ENCODE measurements at regions not wholly inside any gene's neighbourhood (a gene's known extent, or its start where the extent isn't known, plus 50 kb on each side); places are given as distances from the start of the nearest gene placed in this dataset.

- DNase-seq, result no peak
These were observed 143.4 kb downstream of the WNT5A start for GRCh38 chr3:55343486-55344357.

DNA sequence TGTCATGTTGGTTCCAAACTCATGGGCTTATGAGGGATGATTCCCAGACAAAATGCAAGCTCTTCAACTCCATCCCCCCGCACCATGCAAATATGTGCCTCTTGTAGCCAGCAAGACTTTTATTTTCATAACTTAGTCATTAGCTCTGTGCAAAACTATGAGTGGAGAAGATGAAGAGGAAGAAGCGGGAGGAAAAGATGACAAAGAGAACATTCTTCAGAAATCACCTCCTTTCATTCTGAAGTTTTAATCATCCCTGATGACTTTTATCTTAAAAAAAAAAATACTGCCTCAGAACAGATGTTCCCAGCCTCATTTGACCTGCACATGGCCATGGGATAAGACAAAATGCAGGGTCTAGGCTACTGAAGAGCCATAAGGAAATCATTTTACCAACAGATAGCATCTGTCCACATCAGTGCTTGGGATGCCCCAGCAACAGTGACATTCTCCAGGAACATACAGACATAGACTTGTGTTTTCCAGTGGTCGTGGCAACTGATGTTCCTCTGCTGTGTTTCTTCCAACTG lies 145.5 kb downstream of the WNT5A start:
- TF ChIP-seq, protein P1, sequence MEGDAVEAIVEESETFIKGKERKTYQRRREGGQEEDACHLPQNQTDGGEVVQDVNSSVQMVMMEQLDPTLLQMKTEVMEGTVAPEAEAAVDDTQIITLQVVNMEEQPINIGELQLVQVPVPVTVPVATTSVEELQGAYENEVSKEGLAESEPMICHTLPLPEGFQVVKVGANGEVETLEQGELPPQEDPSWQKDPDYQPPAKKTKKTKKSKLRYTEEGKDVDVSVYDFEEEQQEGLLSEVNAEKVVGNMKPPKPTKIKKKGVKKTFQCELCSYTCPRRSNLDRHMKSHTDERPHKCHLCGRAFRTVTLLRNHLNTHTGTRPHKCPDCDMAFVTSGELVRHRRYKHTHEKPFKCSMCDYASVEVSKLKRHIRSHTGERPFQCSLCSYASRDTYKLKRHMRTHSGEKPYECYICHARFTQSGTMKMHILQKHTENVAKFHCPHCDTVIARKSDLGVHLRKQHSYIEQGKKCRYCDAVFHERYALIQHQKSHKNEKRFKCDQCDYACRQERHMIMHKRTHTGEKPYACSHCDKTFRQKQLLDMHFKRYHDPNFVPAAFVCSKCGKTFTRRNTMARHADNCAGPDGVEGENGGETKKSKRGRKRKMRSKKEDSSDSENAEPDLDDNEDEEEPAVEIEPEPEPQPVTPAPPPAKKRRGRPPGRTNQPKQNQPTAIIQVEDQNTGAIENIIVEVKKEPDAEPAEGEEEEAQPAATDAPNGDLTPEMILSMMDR (IDR thresholded peaks at IDR 0.05), result no peak
- intact Hi-C loops (cut with DNase I), result no loop called here
- H3K4me1 ChIP-seq, result no peaks in the 10 kb centered on the region

More at GRCh38 chr3:55343486-55344357, 143.4 kb downstream of the WNT5A start:
- H3K36me3 ChIP-seq, result no peaks in the 10 kb centered on the region
- H3K4me3 ChIP-seq, result no peak overlapping the region
- intact Hi-C loops (cut with DNase I), result no loop called here
- H3K9ac ChIP-seq (ENCODE audit: low read depth in 2 of 2, low read length in 2 of 2), result no peak overlapping the region
- no peaks in the 10 kb centered on the region for H3K9me3 ChIP-seq
- H3K27me3 ChIP-seq, result no peaks in the 10 kb centered on the region
- H3K4me1 ChIP-seq, result no peaks in the 10 kb centered on the region
- H3K27ac ChIP-seq, result no peak overlapping the region
- TF ChIP-seq, protein P1 (IDR thresholded peaks at IDR 0.05), result no peak

DNA sequence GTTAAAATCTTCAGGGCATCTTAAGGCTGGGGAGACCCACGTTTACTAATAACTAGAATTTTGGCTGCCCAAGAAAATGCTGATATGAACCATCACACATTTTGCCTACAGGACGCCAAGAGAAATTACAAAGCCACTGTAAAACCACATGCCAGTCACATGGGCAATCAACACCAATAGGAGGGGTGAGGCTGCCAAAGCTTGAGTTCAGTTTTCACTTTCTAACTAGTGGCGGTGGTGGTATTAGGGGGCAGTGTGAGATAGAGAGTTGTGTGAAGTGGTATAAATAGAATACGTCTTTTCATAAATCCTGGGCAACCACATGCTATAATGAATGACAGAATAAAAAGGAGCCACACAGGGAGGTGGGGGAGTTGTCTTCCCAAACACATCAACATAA lies 147.3 kb downstream of the WNT5A start:
- no peak for DNase-seq
- Histone ChIP-seq H3K36me3 (no peaks in the 10 kb centered on the region), H3K4me3 (no peak overlapping the region), H3K27ac (no peak overlapping the region), H3K4me1 (no peaks in the 10 kb centered on the region), H3K9ac (ENCODE audit: low read depth in 2 of 2, low read length in 2 of 2) (no peak overlapping the region), H3K9me3 (no peaks in the 10 kb centered on the region), H3K27me3 (no peaks in the 10 kb centered on the region)
- TF ChIP-seq, protein P1 (IDR thresholded peaks at IDR 0.05), result no peak
- intact Hi-C loops (cut with DNase I), result no loop called here

More for the DNA sequence above, 145.5 kb downstream of the WNT5A start:
- Histone ChIP-seq H3K27ac (no peak overlapping the region), H3K27me3 (no peaks in the 10 kb centered on the region), H3K9me3 (no peaks in the 10 kb centered on the region), H3K4me3 (no peak overlapping the region), H3K9ac (ENCODE audit: low read depth in 2 of 2, low read length in 2 of 2) (no peak overlapping the region), H3K36me3 (no peaks in the 10 kb centered on the region)
- no peak for DNase-seq

GRCh38 chr3:55339390-55339789 lies 147.7 kb downstream of the WNT5A start:
- intact Hi-C loops (cut with DNase I), result no loop called here
- Histone ChIP-seq H3K27me3 (no peaks in the 10 kb centered on the region), H3K36me3 (no peaks in the 10 kb centered on the region), H3K9me3 (no peaks in the 10 kb centered on the region), H3K4me1 (no peaks in the 10 kb centered on the region), H3K27ac (no peak overlapping the region), H3K9ac (ENCODE audit: low read depth in 2 of 2, low read length in 2 of 2) (no peak overlapping the region), H3K4me3 (no peak overlapping the region)
- DNase-seq, result no peak
- TF ChIP-seq, protein P1 (IDR thresholded peaks at IDR 0.05), result no peak

- DNase-seq, result no peak
- H3K4me1 ChIP-seq, result no peaks in the 10 kb centered on the region
- H3K36me3 ChIP-seq, result no peaks in the 10 kb centered on the region
- no peak overlapping the region for H3K27ac ChIP-seq
- H3K27me3 ChIP-seq, result no peaks in the 10 kb centered on the region
- no peak overlapping the region for H3K4me3 ChIP-seq
- no peak overlapping the region for H3K9ac ChIP-seq (ENCODE audit: low read depth in 2 of 2, low read length in 2 of 2)
- H3K9me3 ChIP-seq, result no peaks in the 10 kb centered on the region
- TF ChIP-seq, protein P1 (IDR thresholded peaks at IDR 0.05), result no peak
- intact Hi-C loops (cut with DNase I), result no loop called here
These were observed 149.4 kb downstream of the WNT5A start for GRCh38 chr3:55337641-55338180.

Data from colonic mucosa (tissue), 4 donors.